Vagina (tissue), 2 donors: ENCODE measurements at regions not wholly inside any gene's neighbourhood (a gene's known extent, or its start where the extent isn't known, plus 50 kb on each side); places are given as distances from the start of the nearest gene placed in this dataset.

ENCODE experiments used
- CTCF ChIP-seq, 3 experiments: fragments of 450-650 bp in 2 of 3; fragments of 200-600 bp in 1 of 3; sonication (generic) in 1 of 3; IDR thresholded peaks; one replicate each; pipeline ENCODE4 v1.5.1; 2017 to 2019; ENCODE audit warnings: antibody characterized with exemption in 3 of 3, mild to moderate bottlenecking in 2 of 3, moderate library complexity in 2 of 3
- POLR2A ChIP-seq, 2 donors: fragments of 450-650 bp; IDR thresholded peaks; one replicate each; pipeline ENCODE4 v1.6.1; 2017; ENCODE audit warnings: antibody characterized with exemption in 2 of 2, mild to moderate bottlenecking in 2 of 2, moderate library complexity in 2 of 2

DNA sequence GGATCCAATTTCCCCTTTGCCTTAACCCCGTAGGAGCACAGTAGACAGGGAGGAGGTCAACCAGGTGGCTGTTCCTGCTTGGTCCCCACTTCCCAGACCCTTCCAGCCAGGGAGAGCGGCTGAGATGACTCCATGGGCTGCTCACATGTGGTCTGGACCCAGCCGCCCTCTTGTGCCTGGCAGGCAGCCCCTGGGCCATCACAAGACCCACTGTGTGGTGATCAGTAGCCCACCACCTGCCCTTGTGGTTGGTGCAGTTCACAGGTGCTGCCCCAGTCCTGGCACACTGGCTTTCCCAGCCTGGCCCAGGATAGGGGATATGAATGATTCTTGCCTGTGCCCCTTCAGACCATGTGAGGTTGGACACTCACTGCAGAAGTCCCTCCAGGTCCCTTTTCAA is 1556.7 kb downstream of the FOXD4L5 start:
- no peak for TF ChIP-seq CTCF (IDR thresholded peaks at IDR 0.05)
- TF ChIP-seq POLR2A (IDR thresholded peaks at IDR 0.05), result no peak
